Upper lobe of left lung (tissue), 6 donors: ENCODE measurements at regions not wholly inside any gene's neighbourhood (a gene's known extent, or its start where the extent isn't known, plus 50 kb on each side); places are given as distances from the start of the nearest gene placed in this dataset.

Experiments
- ATAC-seq, 2 donors: fragments of 200-7000 bp; cut with Tn5 transposase; one replicate each; pipeline ENCODE4 v1.9.1; 2022; ENCODE audit warnings: mild to moderate bottlenecking in 2 of 2, moderate library complexity in 2 of 2; ENCODE audit not compliant: low FRiP score in 2 of 2
- DNase-seq, 2 donors: peaks; one replicate each; pipeline ENCODE4 v3.0.0-alpha.2; 2019 to 2020
- H3K27ac ChIP-seq, 4 donors: fragments of 200-600 bp; sonication (generic); one replicate each; pipeline ENCODE4 v1.5.1; 2016 to 2019
- H3K27me3 ChIP-seq, 4 donors: fragments of 200-600 bp; sonication (generic); one replicate each; pipeline ENCODE4 v1.5.1; 2017 to 2019
- H3K36me3 ChIP-seq, 4 donors: fragments of 200-600 bp; sonication (generic); one replicate each; pipeline ENCODE4 v1.5.1; 2016 to 2019
- H3K4me1 ChIP-seq, 4 donors: fragments of 200-600 bp; sonication (generic); one replicate each; pipeline ENCODE4 v1.5.1; 2018 to 2019
- H3K4me3 ChIP-seq, 4 donors: fragments of 200-600 bp; sonication (generic); one replicate each; pipeline ENCODE4 v1.5.1; 2017 to 2019; ENCODE audit warnings: mild to moderate bottlenecking in 2 of 4, moderate library complexity in 1 of 4
- H3K9me3 ChIP-seq, 4 donors: fragments of 200-600 bp; sonication (generic); one replicate each; pipeline ENCODE4 v1.5.1; 2018 to 2019
- EP300 ChIP-seq, 4 donors: sonication (generic); formaldehyde crosslinking; IDR thresholded peaks; one replicate each; pipeline ENCODE4 v1.5.1; 2017; ENCODE audit warnings: antibody characterized with exemption in 4 of 4, control low read depth in 2 of 4
- POLR2A ChIP-seq, 4 donors: fragments of 450-650 bp; IDR thresholded peaks; one replicate each; pipeline ENCODE4 v1.5.1; 2016 to 2017; ENCODE audit warnings: antibody characterized with exemption in 4 of 4, mild to moderate bottlenecking in 2 of 4
- POLR2AphosphoS5 ChIP-seq, 2 donors: sonication (generic); formaldehyde crosslinking; IDR thresholded peaks; one replicate each; pipeline ENCODE4 v1.5.1; 2017; ENCODE audit warnings: antibody characterized with exemption in 2 of 2
- WGBS, 2 donors: methylation state at CpG; one replicate each; pipeline ENCODE4 v1.1.5; 2017 to 2018; 5-methylcytosine and 5-hydroxymethylcytosine counted together
- TF ChIP-seq, protein P1 (sequence below), 6 experiments: fragments of 450-650 bp in 4 of 6; fragments of 200-600 bp in 2 of 6; sonication (generic) in 2 of 6; IDR thresholded peaks; one replicate each; pipeline ENCODE4 v1.5.1; 2016 to 2019; ENCODE audit warnings: antibody characterized with exemption in 6 of 6
- donor health status: DM: no; HTN: no; CAD: no; lungs with moderate emphysema.
- donor health status: DM: no; HTN: yes; CAD: no; lungs with severe emphysema.

GRCh38 chr12:89948271-89949175 lies 239.9 kb upstream of the ATP2B1 start:
- no peaks in the 10 kb centered on the region for H3K27me3 ChIP-seq
- no peak overlapping the region for H3K4me3 ChIP-seq
- H3K4me1 ChIP-seq, result peaks cover 10 to 38% (median 14%) of the 10 kb centered on the region in 4 donors
- H3K36me3 ChIP-seq, result no peaks in the 10 kb centered on the region
- no peaks in the 10 kb centered on the region for H3K9me3 ChIP-seq
- 88% methylated on average over 1 of the region's 1 CpG for WGBS, 2 donors
- DNase-seq (no peak), ATAC-seq (no peak)
- TF ChIP-seq, protein P1, sequence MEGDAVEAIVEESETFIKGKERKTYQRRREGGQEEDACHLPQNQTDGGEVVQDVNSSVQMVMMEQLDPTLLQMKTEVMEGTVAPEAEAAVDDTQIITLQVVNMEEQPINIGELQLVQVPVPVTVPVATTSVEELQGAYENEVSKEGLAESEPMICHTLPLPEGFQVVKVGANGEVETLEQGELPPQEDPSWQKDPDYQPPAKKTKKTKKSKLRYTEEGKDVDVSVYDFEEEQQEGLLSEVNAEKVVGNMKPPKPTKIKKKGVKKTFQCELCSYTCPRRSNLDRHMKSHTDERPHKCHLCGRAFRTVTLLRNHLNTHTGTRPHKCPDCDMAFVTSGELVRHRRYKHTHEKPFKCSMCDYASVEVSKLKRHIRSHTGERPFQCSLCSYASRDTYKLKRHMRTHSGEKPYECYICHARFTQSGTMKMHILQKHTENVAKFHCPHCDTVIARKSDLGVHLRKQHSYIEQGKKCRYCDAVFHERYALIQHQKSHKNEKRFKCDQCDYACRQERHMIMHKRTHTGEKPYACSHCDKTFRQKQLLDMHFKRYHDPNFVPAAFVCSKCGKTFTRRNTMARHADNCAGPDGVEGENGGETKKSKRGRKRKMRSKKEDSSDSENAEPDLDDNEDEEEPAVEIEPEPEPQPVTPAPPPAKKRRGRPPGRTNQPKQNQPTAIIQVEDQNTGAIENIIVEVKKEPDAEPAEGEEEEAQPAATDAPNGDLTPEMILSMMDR (IDR thresholded peaks at IDR 0.05), result no peak
- TF ChIP-seq POLR2AphosphoS5 (IDR thresholded peaks at IDR 0.05), result no peak
- TF ChIP-seq POLR2A (IDR thresholded peaks at IDR 0.05), result no peak
- TF ChIP-seq EP300 (IDR thresholded peaks at IDR 0.05), result no peak
- H3K27ac ChIP-seq, result peak overlapping the region in 2 of 4 donors; percentile 1 to 12

GRCh38 chr12:89947437-89948270 lies 239.0 kb upstream of the ATP2B1 start:
- no peak for DNase-seq
- TF ChIP-seq POLR2AphosphoS5 (IDR thresholded peaks at IDR 0.05) (no peak), EP300 (IDR thresholded peaks at IDR 0.05) (no peak)
- TF ChIP-seq, protein P1 (IDR thresholded peaks at IDR 0.05), result no peak
- no peaks in the 10 kb centered on the region for H3K27me3 ChIP-seq
- no peaks in the 10 kb centered on the region for H3K36me3 ChIP-seq
- H3K27ac ChIP-seq, result peak overlapping the region; percentile 1 to 41 (median 22)
- H3K4me1 ChIP-seq, result peaks cover 10 to 38% (median 14%) of the 10 kb centered on the region in 4 donors
- H3K9me3 ChIP-seq, result no peaks in the 10 kb centered on the region
- 33% methylated on average over 5 of the region's 5 CpGs for WGBS, 2 donors
- peak; percentile 61 to 81 for ATAC-seq
- H3K4me3 ChIP-seq, result no peak overlapping the region

- peaks cover 10 to 38% (median 14%) of the 10 kb centered on the region in 4 donors for H3K4me1 ChIP-seq
- H3K27me3 ChIP-seq, result no peaks in the 10 kb centered on the region
- WGBS, 2 donors, result 81 to 87% methylated on average over 6 of the region's 6 CpGs
- no peak for TF ChIP-seq POLR2AphosphoS5 (IDR thresholded peaks at IDR 0.05)
- no peak for TF ChIP-seq POLR2A (IDR thresholded peaks at IDR 0.05)
- TF ChIP-seq EP300 (IDR thresholded peaks at IDR 0.05), result no peak
- TF ChIP-seq, protein P1 (IDR thresholded peaks at IDR 0.05), result no peak
- ATAC-seq (no peak), DNase-seq (no peak)
- H3K27ac ChIP-seq, result no peak overlapping the region
- H3K9me3 ChIP-seq, result no peaks in the 10 kb centered on the region
- H3K36me3 ChIP-seq, result no peaks in the 10 kb centered on the region
- no peak overlapping the region for H3K4me3 ChIP-seq
Observed at GRCh38 chr12:89946518-89947135, 238.0 kb upstream of the ATP2B1 start.

GRCh38 chr12:89945123-89945522 lies 236.5 kb upstream of the ATP2B1 start:
- ATAC-seq (no peak), DNase-seq (no peak)
- TF ChIP-seq, protein P1 (IDR thresholded peaks at IDR 0.05), result no peak
- TF ChIP-seq POLR2AphosphoS5 (IDR thresholded peaks at IDR 0.05) (no peak), POLR2A (IDR thresholded peaks at IDR 0.05) (no peak), EP300 (IDR thresholded peaks at IDR 0.05) (no peak)
- Histone ChIP-seq H3K4me1 (peaks cover 10 to 34% (median 14%) of the 10 kb centered on the region in 4 donors), H3K27me3 (no peaks in the 10 kb centered on the region), H3K9me3 (no peaks in the 10 kb centered on the region), H3K36me3 (no peaks in the 10 kb centered on the region), H3K27ac (no peak overlapping the region), H3K4me3 (no peak overlapping the region)
